CD4-positive, alpha-beta memory T cell (primary cell): ENCODE measurements at regions not wholly inside any gene's neighbourhood (a gene's known extent, or its start where the extent isn't known, plus 50 kb on each side); places are given as distances from the start of the nearest gene placed in this dataset.
A peak's percentile ranks its signal among the peaks of the same experiment; 100 is the strongest.

Experiments used
- CTCF ChIA-PET: fragments of 350-600 bp; sonication (Branson Sonifier 250); formaldehyde crosslinking; loops from one replicate; lab custom pipeline; 2021; ENCODE audit warnings: inconsistent platforms; ENCODE audit not compliant: partially characterized antibody; lab: Charles Lee
- POLR2A ChIA-PET: fragments of 350-600 bp; sonication (Branson Sonifier 250); formaldehyde crosslinking; loops from one replicate; lab custom pipeline; 2021; ENCODE audit not compliant: partially characterized antibody; lab: Charles Lee
- DNase-seq, 5 donors: peaks; one replicate each; pipeline versions ENCODE4 v3.0.0 to v3.0.0-alpha.2; 2020 to 2022; ENCODE audit warnings: mixed read lengths in 1 of 5
- H3K27ac ChIP-seq: one replicate; pipeline ENCODE4 v1.7.0; 2013; ENCODE audit warnings: low read depth, low read length
- H3K27me3 ChIP-seq: 2 replicates; pipeline ENCODE4 v1.7.0; 2013; ENCODE audit warnings: mild to moderate bottlenecking, low read length, moderate library complexity; ENCODE audit not compliant: insufficient read depth
- H3K36me3 ChIP-seq: 2 replicates; pipeline ENCODE4 v1.7.0; 2013; ENCODE audit warnings: mild to moderate bottlenecking, low read length, moderate library complexity; ENCODE audit not compliant: insufficient read depth
- H3K4me1 ChIP-seq: 2 replicates; pipeline ENCODE4 v1.7.0; 2013; ENCODE audit warnings: mild to moderate bottlenecking, low read length, moderate library complexity; ENCODE audit not compliant: insufficient read depth
- H3K4me3 ChIP-seq, 2 donors: one replicate each; pipeline ENCODE4 v1.7.0; 2013; ENCODE audit warnings: low read length in 2 of 2, mild to moderate bottlenecking in 1 of 2
- H3K9me3 ChIP-seq, 2 donors: one replicate each; pipeline ENCODE4 v1.7.0; 2013; ENCODE audit warnings: low read length in 2 of 2, control low read depth in 1 of 2; ENCODE audit not compliant: control insufficient read depth in 1 of 2
- H3K27ac Mint-ChIP-seq, 7 donors: one replicate each; pipeline ENCODE4 v1.8.0; 2020 to 2021; ENCODE audit warnings: mixed read lengths in 7 of 7, mild to moderate bottlenecking in 6 of 7, inconsistent platforms in 3 of 7, moderate library complexity in 3 of 7
- H3K27me3 Mint-ChIP-seq, 2 donors: one replicate each; pipeline ENCODE4 v1.8.0; 2020 to 2021; ENCODE audit warnings: mixed read lengths in 2 of 2
- H3K36me3 Mint-ChIP-seq, 2 donors: one replicate each; pipeline ENCODE4 v1.8.0; 2020 to 2021; ENCODE audit warnings: mixed read lengths in 2 of 2, inconsistent platforms in 1 of 2, mild to moderate bottlenecking in 1 of 2
- H3K4me1 Mint-ChIP-seq, 4 donors: one replicate each; pipeline ENCODE4 v1.8.0; 2020 to 2021; ENCODE audit warnings: mixed read lengths in 4 of 4, mild to moderate bottlenecking in 1 of 4
- H3K4me3 Mint-ChIP-seq, 8 donors: one replicate each; pipeline ENCODE4 v1.8.0; 2020 to 2021; ENCODE audit warnings: mixed read lengths in 8 of 8, mild to moderate bottlenecking in 7 of 8, moderate library complexity in 6 of 8, inconsistent platforms in 3 of 8
- H3K9me3 Mint-ChIP-seq, 8 donors: one replicate each; pipeline ENCODE4 v1.8.0; 2020 to 2021; ENCODE audit warnings: mixed read lengths in 8 of 8, mild to moderate bottlenecking in 5 of 8, inconsistent platforms in 3 of 8, moderate library complexity in 1 of 8
- intact Hi-C: fragments of 100-400 bp; cut with micrococcal nuclease; formaldehyde crosslinking; loops from one replicate; pipeline ENCODE4 v1.15.1; 2023

DNA sequence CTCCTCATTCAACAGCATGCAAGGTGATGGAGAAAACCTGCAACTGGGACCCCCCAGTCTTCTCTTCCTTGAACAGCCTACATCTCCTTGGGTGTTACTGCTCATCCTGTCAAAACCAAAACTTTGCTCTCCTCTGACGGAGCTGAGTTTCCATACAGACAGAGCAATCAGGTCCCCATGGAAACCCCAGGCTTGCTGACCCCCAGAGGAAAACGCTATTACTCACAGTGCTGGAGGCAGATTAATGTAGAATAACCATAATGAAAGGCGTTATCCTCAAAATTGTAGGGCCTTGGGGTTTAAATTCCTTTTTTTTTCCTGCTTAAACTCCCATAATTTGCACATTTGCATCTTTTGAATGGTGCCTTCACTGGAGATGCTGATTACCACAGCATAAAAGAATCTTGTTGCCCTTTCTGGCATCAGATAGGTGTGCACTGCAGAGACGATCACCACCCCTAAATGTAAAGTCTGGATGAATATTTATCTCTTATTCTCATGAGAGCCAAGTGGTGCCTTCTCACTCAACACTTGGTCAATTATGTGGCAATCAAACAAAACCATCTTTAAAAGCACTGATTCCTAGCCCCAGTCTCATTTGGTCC lies 126.3 kb downstream of the MSX2 start:
- peak overlapping the region in 1 of 7 donors; percentile 44 for H3K27ac Mint-ChIP-seq
- ChIA-PET CTCF (no interaction called here), POLR2A (no interaction called here)
- H3K4me3 ChIP-seq: no peak overlapping the region
- no peaks in the 10 kb centered on the region for H3K4me1 ChIP-seq
- peaks cover 0 to 2% of the 10 kb centered on the region in 2 donors for H3K27me3 Mint-ChIP-seq
- no peak for DNase-seq
- H3K27me3 ChIP-seq: no peaks in the 10 kb centered on the region
- no peaks in the 10 kb centered on the region for H3K9me3 ChIP-seq
- no peaks in the 10 kb centered on the region for H3K36me3 ChIP-seq
- H3K36me3 Mint-ChIP-seq: no peaks in the 10 kb centered on the region
- no peaks in the 10 kb centered on the region for H3K9me3 Mint-ChIP-seq
- intact Hi-C loops: no loop called here
- no peak overlapping the region for H3K4me3 Mint-ChIP-seq
- H3K4me1 Mint-ChIP-seq: no peaks in the 10 kb centered on the region
- no peak overlapping the region for H3K27ac ChIP-seq

DNA sequence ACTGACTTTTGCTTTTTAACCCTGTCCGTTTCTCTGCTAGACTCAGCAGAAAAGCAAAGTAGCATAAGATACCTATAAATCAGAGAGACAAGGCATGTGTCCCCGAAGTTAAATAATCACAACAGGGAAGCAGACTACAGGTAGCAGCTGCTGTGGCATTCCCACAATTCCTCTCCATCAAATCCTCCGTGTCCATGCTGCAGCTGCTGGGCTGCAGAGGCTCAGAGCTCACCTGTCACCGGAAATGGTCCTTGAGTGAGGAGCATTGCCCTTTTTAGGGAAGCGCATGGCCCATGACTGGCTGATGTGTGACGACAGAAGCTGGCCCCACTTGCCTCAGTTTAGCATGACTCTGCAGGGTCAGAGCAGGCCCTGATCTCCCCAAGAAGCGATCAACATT lies 125.0 kb downstream of the MSX2 start:
- peaks cover 3 to 4% of the 10 kb centered on the region in 2 donors for H3K27me3 Mint-ChIP-seq

DNA sequence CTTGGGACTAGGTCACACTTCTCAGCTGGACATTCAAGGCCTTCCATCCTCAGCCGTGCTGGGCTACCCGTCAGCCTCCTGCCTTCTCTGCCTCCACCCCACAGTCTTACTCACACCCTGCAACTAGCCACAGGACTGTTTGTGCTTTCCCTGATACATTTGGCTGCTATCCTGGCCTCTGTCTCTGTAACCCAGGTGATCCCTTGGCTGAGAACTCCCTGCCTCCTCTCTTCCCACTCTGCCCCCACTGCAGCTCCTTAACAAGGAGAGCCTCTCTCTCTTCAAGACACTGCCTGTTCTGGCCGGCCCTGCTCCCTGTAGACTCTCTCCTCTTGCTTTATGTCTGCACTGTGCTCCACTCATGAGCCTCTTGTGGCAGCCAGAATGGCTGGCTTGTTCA lies 120.6 kb downstream of the MSX2 start:
- no peaks in the 10 kb centered on the region for H3K36me3 ChIP-seq
- H3K27ac Mint-ChIP-seq: no peak overlapping the region
- ChIA-PET POLR2A (no interaction called here), CTCF (no interaction called here)
- no peak overlapping the region for H3K4me3 Mint-ChIP-seq
- no peak overlapping the region for H3K27ac ChIP-seq
- no peaks in the 10 kb centered on the region for H3K36me3 Mint-ChIP-seq
- H3K9me3 Mint-ChIP-seq: peaks cover 0 to 3% (median 0%) of the 10 kb centered on the region in 8 donors
- no peaks in the 10 kb centered on the region for H3K9me3 ChIP-seq
- intact Hi-C loops: no loop called here
- peaks cover 3 to 10% of the 10 kb centered on the region in 2 donors for H3K27me3 Mint-ChIP-seq
- no peaks in the 10 kb centered on the region for H3K4me1 Mint-ChIP-seq
- H3K4me3 ChIP-seq: no peak overlapping the region
- no peaks in the 10 kb centered on the region for H3K4me1 ChIP-seq
- DNase-seq: no peak
- H3K27me3 ChIP-seq: no peaks in the 10 kb centered on the region

More for the DNA sequence above, 125.0 kb downstream of the MSX2 start:
- Mint-ChIP-seq H3K4me1 (no peaks in the 10 kb centered on the region), H3K4me3 (no peak overlapping the region), H3K9me3 (peaks cover 0 to 3% (median 0%) of the 10 kb centered on the region in 8 donors), H3K27ac (no peak overlapping the region), H3K36me3 (no peaks in the 10 kb centered on the region)
- ChIA-PET CTCF (interaction anchor here (0.6 kb wide), 1 partner anchor 71 kb away, joined by 3 read pairs; no protein-coding TSS in a partner anchor), POLR2A (no interaction called here)
- no peaks in the 10 kb centered on the region for H3K4me1 ChIP-seq
- H3K9me3 ChIP-seq: no peaks in the 10 kb centered on the region
- no peaks in the 10 kb centered on the region for H3K27me3 ChIP-seq
- DNase-seq: no peak
- no peak overlapping the region for H3K4me3 ChIP-seq
- H3K27ac ChIP-seq: no peak overlapping the region
- intact Hi-C loops: no loop called here
- H3K36me3 ChIP-seq: no peaks in the 10 kb centered on the region

DNA sequence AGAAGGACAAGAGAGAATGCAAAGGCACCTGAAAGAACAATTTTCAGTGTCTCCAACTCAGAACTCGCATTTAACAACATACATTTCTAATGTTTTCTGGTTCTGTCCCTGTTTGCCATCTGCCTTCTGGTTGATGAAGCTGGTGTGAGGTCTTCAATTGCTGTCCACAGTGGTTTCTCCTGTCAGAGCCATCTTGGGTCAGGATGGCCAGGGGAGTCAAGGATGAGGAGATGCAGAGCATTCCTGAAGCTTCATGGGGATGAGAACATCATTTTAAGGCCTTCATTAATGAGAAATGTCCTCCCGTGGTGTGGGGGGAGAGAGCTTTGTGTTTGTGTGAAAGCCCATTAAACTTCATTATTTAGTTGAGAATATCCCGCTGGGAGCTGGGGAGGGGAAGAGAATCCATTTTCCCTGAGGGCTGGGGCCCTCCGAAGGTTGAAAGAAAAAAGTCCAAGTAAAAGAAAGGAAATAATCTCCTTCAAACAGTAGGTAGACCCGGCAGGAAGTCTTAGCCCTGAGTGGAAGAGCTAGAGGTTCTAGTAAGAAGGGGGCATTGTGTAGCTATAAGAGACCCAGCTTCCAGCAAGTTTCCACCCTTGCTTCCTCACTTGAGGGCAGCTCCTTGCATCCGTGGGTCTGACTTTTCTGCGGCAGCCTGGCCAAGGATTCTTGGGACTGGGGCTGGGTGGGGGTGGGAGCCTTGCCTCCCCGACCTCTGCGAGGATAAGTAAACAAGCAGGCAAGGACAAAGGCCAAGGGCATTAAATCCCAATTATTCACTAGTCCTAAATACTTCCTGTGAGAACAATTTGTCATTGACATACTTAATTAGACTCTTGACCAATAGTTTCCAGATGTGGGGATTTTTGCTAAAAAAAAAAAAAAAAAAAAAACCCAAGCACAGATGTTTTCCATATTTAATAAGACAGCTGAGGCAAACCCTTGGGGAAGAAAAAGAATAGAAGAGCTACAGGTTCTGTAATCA lies 119.2 kb downstream of the MSX2 start:
- peaks cover 3 to 12% of the 10 kb centered on the region in 2 donors for H3K27me3 Mint-ChIP-seq
- POLR2A ChIA-PET: no interaction called here
- CTCF ChIA-PET: no interaction called here

DNA sequence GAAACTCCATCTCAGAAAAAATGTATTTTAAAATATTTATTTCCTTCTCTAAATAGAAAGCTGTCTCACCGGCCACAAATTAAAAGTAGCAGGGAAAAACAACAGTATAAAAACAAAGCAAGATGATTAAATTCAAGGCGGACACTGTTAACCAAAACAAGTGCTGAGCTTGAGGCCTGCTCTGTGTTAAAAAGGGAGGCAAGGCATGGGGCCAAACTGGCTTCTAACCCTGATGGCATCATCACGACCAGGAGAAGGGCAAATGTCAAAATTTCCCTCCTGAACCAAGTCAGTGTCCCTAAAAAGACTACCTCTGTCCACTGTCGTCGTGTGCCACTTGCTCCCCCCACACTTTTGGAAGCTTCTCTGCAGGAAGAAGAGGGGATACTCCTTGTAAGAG lies 116.1 kb downstream of the MSX2 start:
- Histone ChIP-seq H3K4me1 (no peaks in the 10 kb centered on the region), H3K9me3 (no peaks in the 10 kb centered on the region), H3K4me3 (no peak overlapping the region), H3K36me3 (no peaks in the 10 kb centered on the region), H3K27me3 (no peaks in the 10 kb centered on the region), H3K27ac (no peak overlapping the region)
- DNase-seq: no peak
- Mint-ChIP-seq H3K4me3 (no peak overlapping the region), H3K4me1 (no peaks in the 10 kb centered on the region), H3K27ac (no peak overlapping the region), H3K9me3 (peaks cover 0 to 7% (median 1%) of the 10 kb centered on the region in 8 donors), H3K36me3 (no peaks in the 10 kb centered on the region), H3K27me3 (peaks cover 3 to 11% of the 10 kb centered on the region in 2 donors)
- ChIA-PET POLR2A (no interaction called here), CTCF (no interaction called here)
- intact Hi-C loops: no loop called here

More for the DNA sequence above, 119.2 kb downstream of the MSX2 start:
- H3K9me3 ChIP-seq: no peaks in the 10 kb centered on the region
- Mint-ChIP-seq H3K4me3 (no peak overlapping the region), H3K36me3 (no peaks in the 10 kb centered on the region), H3K9me3 (peaks cover 0 to 3% (median 0%) of the 10 kb centered on the region in 8 donors), H3K27ac (no peak overlapping the region), H3K4me1 (no peaks in the 10 kb centered on the region)
- intact Hi-C loops: no loop called here
- H3K4me3 ChIP-seq: no peak overlapping the region
- no peaks in the 10 kb centered on the region for H3K36me3 ChIP-seq
- no peak for DNase-seq
- H3K27ac ChIP-seq: no peak overlapping the region
- H3K27me3 ChIP-seq: no peaks in the 10 kb centered on the region
- H3K4me1 ChIP-seq: no peaks in the 10 kb centered on the region

DNA sequence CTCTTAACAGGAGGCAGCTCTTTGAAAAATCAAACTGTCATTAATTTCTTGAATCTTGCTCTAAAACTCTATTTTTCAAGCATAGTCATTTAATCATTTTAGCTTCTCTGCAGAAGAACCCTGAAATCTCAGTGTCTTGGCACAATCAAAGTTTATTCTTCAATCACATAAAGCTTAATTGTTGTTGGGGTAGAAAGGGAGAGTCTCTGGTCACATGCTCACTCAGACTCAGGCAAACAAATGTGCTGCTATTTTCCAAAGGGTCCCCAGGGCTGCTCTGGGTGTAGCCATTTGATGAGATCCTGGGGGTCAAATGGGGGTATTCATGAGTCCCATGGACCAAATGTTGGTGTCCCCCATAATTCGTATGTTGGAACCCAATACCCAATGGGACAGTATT lies 114.8 kb downstream of the MSX2 start:
- ChIA-PET POLR2A (no interaction called here), CTCF (no interaction called here)
- intact Hi-C loops: no loop called here
- Histone ChIP-seq H3K4me1 (no peaks in the 10 kb centered on the region), H3K27ac (no peak overlapping the region), H3K27me3 (no peaks in the 10 kb centered on the region), H3K4me3 (no peak overlapping the region), H3K9me3 (no peaks in the 10 kb centered on the region), H3K36me3 (no peaks in the 10 kb centered on the region)
- Mint-ChIP-seq H3K9me3 (peaks cover 0 to 9% (median 0%) of the 10 kb centered on the region in 8 donors), H3K4me3 (no peak overlapping the region), H3K36me3 (no peaks in the 10 kb centered on the region), H3K27me3 (peaks cover 5 to 12% of the 10 kb centered on the region in 2 donors), H3K27ac (no peak overlapping the region), H3K4me1 (no peaks in the 10 kb centered on the region)
- DNase-seq: no peak
